ENCODE measurements at regions not wholly inside any gene's neighbourhood (a gene's known extent, or its start where the extent isn't known, plus 50 kb on each side); places are given as distances from the start of the nearest gene placed in this dataset.

GRCh38 chr18:78123144-78123909, 856.3 kb upstream of the SALL3 start:
- Histone ChIP-seq H3K79me2 (ENCODE audit: insufficient read depth, low read length) (no peaks in the 10 kb centered on the region), H3K4me1 (ENCODE audit: insufficient read depth, low read length) (no peaks in the 10 kb centered on the region), H3K36me3 (replicated peaks in 1 of 2; ENCODE audit: control insufficient read depth in 1 of 2, insufficient read depth in 2 of 2, low read length in 2 of 2) (no peaks in the 10 kb centered on the region), H3K27me3 (ENCODE audit: control insufficient read depth in 1 of 2, insufficient read depth in 2 of 2, low read length in 2 of 2) (peaks cover 1 to 17% of the 10 kb centered on the region in 2 experiments; a peak in 3 of 5 replicates), H3K4me2 (ENCODE audit: low read depth, low read length) (no peak overlapping the region), H3K27ac (ENCODE audit: extremely low read length, insufficient read depth, low read length) (no peak overlapping the region), H4K20me1 (ENCODE audit: insufficient read depth, low read length) (no peaks in the 10 kb centered on the region), H3K4me3 (replicated peaks in 1 of 3; ENCODE audit: insufficient read depth in 1 of 3, low read depth in 2 of 3, low read length in 3 of 3) (no peak overlapping the region), H2AFZ (ENCODE audit: low read length) (no peak overlapping the region), H3K9me3 (ENCODE audit: low read length) (no peaks in the 10 kb centered on the region; the same call in 1 of the 2 replicates), H3K9ac (ENCODE audit: insufficient read depth, low read depth, low read length) (no peak overlapping the region)
- CTCF ChIA-PET (ENCODE audit: low intra/inter-chr PET ratio, low total read pairs) = no interaction called here
- BruUV-seq (replicated peaks) = no TSS peak
- POLR2A ChIA-PET = no interaction called here
- FAIRE-seq (no peak), ATAC-seq (no peak), DNase-seq (ENCODE audit: low spot score) (no peak)
- WGBS (ENCODE audit: low lambda C conversion rate) = 23% methylated on average over 11 of the region's 24 CpGs
- intact Hi-C loops (cut with micrococcal nuclease; ENCODE audit: unreplicated experiment) (no loop called here), in situ Hi-C loops (cut with HindIII; ENCODE audit: extremely low pct_ligation_motif_present, low pct_unique_long_range_greater_than_20kb) (no loop called here)
- TF ChIP-seq ZNF746 (CRISPR knock-in tag; IDR thresholded peaks at IDR 0.05) = no peak
- TF ChIP-seq, protein P1, sequence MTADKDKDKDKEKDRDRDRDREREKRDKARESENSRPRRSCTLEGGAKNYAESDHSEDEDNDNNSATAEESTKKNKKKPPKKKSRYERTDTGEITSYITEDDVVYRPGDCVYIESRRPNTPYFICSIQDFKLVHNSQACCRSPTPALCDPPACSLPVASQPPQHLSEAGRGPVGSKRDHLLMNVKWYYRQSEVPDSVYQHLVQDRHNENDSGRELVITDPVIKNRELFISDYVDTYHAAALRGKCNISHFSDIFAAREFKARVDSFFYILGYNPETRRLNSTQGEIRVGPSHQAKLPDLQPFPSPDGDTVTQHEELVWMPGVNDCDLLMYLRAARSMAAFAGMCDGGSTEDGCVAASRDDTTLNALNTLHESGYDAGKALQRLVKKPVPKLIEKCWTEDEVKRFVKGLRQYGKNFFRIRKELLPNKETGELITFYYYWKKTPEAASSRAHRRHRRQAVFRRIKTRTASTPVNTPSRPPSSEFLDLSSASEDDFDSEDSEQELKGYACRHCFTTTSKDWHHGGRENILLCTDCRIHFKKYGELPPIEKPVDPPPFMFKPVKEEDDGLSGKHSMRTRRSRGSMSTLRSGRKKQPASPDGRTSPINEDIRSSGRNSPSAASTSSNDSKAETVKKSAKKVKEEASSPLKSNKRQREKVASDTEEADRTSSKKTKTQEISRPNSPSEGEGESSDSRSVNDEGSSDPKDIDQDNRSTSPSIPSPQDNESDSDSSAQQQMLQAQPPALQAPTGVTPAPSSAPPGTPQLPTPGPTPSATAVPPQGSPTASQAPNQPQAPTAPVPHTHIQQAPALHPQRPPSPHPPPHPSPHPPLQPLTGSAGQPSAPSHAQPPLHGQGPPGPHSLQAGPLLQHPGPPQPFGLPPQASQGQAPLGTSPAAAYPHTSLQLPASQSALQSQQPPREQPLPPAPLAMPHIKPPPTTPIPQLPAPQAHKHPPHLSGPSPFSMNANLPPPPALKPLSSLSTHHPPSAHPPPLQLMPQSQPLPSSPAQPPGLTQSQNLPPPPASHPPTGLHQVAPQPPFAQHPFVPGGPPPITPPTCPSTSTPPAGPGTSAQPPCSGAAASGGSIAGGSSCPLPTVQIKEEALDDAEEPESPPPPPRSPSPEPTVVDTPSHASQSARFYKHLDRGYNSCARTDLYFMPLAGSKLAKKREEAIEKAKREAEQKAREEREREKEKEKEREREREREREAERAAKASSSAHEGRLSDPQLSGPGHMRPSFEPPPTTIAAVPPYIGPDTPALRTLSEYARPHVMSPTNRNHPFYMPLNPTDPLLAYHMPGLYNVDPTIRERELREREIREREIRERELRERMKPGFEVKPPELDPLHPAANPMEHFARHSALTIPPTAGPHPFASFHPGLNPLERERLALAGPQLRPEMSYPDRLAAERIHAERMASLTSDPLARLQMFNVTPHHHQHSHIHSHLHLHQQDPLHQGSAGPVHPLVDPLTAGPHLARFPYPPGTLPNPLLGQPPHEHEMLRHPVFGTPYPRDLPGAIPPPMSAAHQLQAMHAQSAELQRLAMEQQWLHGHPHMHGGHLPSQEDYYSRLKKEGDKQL (CRISPR knock-in tag; IDR thresholded peaks at IDR 0.05; ENCODE audit: low read depth) = no peak
- TF ChIP-seq ZNF235 (CRISPR knock-in tag; IDR thresholded peaks at IDR 0.05; ENCODE audit: borderline replicate concordance) = no peak
- TF ChIP-seq RFX1 (IDR thresholded peaks at IDR 0.05) = no peak
- no peak for TF ChIP-seq MYNN (CRISPR knock-in tag; IDR thresholded peaks at IDR 0.05; ENCODE audit: low read depth)
- TF ChIP-seq ATF1 (CRISPR knock-in tag; IDR thresholded peaks at IDR 0.05) = no peak
- no peak for TF ChIP-seq ZNF570 (CRISPR knock-in tag; IDR thresholded peaks at IDR 0.05; ENCODE audit: borderline replicate concordance)
- no peak for TF ChIP-seq MAFG (CRISPR knock-in tag; IDR thresholded peaks at IDR 0.05)
- TF ChIP-seq MED1 (CRISPR knock-in tag; IDR thresholded peaks at IDR 0.05) = no peak

All from HepG2 (cell line).